OCI-LY1 (cell line): ENCODE measurements at regions not wholly inside any gene's neighbourhood (a gene's known extent, or its start where the extent isn't known, plus 50 kb on each side); places are given as distances from the start of the nearest gene placed in this dataset.

ENCODE experiments used
- H2AFZ ChIP-seq: fragments of 200-600 bp; sonication (generic), shearing (Covaris generic); 2 replicates; pipeline ENCODE4 v1.6.0; 2014; ENCODE audit warnings: antibody characterized with exemption, mild to moderate bottlenecking, low read length
- H3F3A ChIP-seq: fragments of 200-600 bp; sonication (generic), shearing (Covaris generic); 2 replicates; pipeline ENCODE4 v1.6.0; 2014; ENCODE audit warnings: mild to moderate bottlenecking, antibody characterized with exemption, low read length, moderate library complexity; ENCODE audit not compliant: insufficient read depth
- H3K27ac ChIP-seq: fragments of 200-600 bp; sonication (generic); 2 replicates; pipeline ENCODE4 v1.5.1; 2014; ENCODE audit warnings: low read length, mixed run types, mild to moderate bottlenecking, low read depth; ENCODE audit not compliant: poor library complexity, severe bottlenecking
- H3K27me3 ChIP-seq: fragments of 200-600 bp; sonication (generic); 2 replicates; pipeline ENCODE4 v1.6.0; 2014; ENCODE audit warnings: antibody characterized with exemption, mild to moderate bottlenecking, low read length, moderate library complexity; ENCODE audit not compliant: insufficient read depth
- H3K36me3 ChIP-seq: fragments of 200-600 bp; sonication (generic); 2 replicates; pipeline ENCODE4 v1.6.1; 2014; ENCODE audit warnings: mild to moderate bottlenecking, antibody characterized with exemption, low read length, moderate library complexity, mixed read lengths; ENCODE audit not compliant: insufficient read depth
- H3K4me1 ChIP-seq: fragments of 200-600 bp; sonication (generic); 2 replicates; pipeline ENCODE4 v1.5.1; 2014; ENCODE audit warnings: mild to moderate bottlenecking, low read length, moderate library complexity; ENCODE audit not compliant: insufficient read depth, severe bottlenecking
- H3K4me2 ChIP-seq: fragments of 200-600 bp; sonication (generic), shearing (Covaris generic); 2 replicates; pipeline ENCODE4 v1.6.1; 2014; ENCODE audit warnings: low read length
- H3K4me3 ChIP-seq: fragments of 200-600 bp; sonication (generic); 2 replicates; pipeline ENCODE4 v1.5.1; 2014; ENCODE audit warnings: low read length, low read depth, mild to moderate bottlenecking, mixed read lengths; ENCODE audit not compliant: poor library complexity, severe bottlenecking
- H3K79me2 ChIP-seq: fragments of 200-600 bp; shearing (Covaris generic); 2 replicates; pipeline ENCODE4 v1.6.1; 2016; ENCODE audit warnings: mixed run types, low read length, mixed read lengths; ENCODE audit not compliant: insufficient read depth
- H3K9ac ChIP-seq: fragments of 200-600 bp; sonication (generic), shearing (Covaris generic); 2 replicates; pipeline ENCODE4 v1.6.1; 2014; ENCODE audit warnings: mild to moderate bottlenecking, low read length, mixed read lengths
- H3K9me2 ChIP-seq: fragments of 200-600 bp; sonication (generic), shearing (Covaris generic); 2 replicates; pipeline ENCODE4 v1.6.1; 2014; ENCODE audit warnings: low read depth, mild to moderate bottlenecking, low read length, mixed read lengths
- H3K9me3 ChIP-seq: fragments of 200-600 bp; shearing (Covaris generic); 2 replicates; pipeline ENCODE4 v1.6.1; 2014; ENCODE audit warnings: low read length, mixed read lengths
- H4K20me1 ChIP-seq: fragments of 200-600 bp; sonication (generic), shearing (Covaris generic); 2 replicates; pipeline ENCODE4 v1.6.0; 2016; ENCODE audit warnings: mild to moderate bottlenecking, low read length; ENCODE audit not compliant: insufficient read depth
- EZH2 ChIP-seq: fragments of 200-600 bp; sonication (generic), shearing (Covaris generic); IDR thresholded peaks from 2 replicates; pipeline ENCODE4 v1.8.0; 2017; ENCODE audit warnings: borderline replicate concordance, mixed run types, mild to moderate bottlenecking, antibody characterized with exemption, low read length, moderate library complexity, mixed read lengths
- TF ChIP-seq, protein P1 (sequence below): fragments of 200-600 bp; sonication (generic), shearing (Covaris generic); IDR thresholded peaks from 2 replicates; pipeline ENCODE4 v1.5.1; 2017; ENCODE audit warnings: mild to moderate bottlenecking, antibody characterized with exemption, low read length, moderate library complexity, mixed read lengths

DNA sequence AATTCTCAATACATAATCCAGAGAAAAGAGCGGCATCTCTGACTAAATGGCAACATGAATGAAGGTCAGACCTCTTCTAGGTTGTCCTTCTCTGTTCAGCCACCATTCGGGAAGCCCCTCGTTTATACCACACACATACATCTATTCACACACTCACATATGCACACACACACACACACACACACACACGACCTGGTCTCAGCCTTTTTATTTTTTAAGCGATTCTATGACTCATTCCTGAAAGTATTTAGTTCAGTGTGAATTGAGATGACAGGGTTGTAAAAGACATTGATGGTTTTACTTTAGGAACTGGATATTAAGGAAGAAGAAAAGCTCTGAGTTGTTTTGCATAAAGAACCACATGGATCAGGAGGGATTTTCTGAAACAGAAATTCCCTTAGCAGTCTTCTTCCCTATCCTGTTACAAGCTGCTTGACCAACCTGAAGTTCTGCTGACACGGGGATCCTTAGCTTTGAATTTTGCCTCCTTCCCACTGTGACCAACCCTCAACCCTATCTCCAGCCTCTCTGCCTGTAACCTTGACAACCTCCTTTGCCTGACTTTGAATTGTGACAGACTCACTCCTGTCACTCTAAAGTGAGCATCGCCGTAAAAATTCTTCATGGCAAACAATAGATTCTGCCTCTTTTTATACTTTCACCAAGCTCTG is 383.1 kb upstream of the ESRRG start:
- H3K36me3 ChIP-seq, result no peaks in the 10 kb centered on the region

DNA sequence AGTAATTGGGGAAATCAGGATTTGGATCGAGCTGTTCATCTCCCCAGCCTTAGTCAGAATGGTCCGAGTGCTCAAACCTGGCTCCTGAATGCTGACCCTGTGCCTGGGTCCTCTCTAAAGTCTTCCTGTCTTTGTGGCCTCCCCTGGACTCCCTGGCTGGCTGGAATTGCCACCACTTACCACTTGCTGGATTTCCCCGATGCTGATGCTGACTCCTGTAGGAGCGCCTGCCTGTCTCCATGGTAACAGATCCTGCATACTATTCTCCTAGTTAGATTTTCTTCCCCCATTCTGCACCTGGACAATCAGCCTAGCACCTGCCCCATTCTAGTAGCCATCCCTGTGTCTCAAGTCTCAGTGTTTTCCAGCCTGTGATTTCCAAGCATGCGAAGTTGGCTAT is 382.2 kb upstream of the ESRRG start:
- Histone ChIP-seq H3K27me3 (no peaks in the 10 kb centered on the region), H2AFZ (no peak overlapping the region), H3K27ac (no peak overlapping the region), H3F3A (no peaks in the 10 kb centered on the region), H4K20me1 (no peaks in the 10 kb centered on the region), H3K9ac (no peak overlapping the region), H3K9me2 (no peaks in the 10 kb centered on the region), H3K4me1 (no peaks in the 10 kb centered on the region), H3K79me2 (no peaks in the 10 kb centered on the region), H3K36me3 (no peaks in the 10 kb centered on the region), H3K9me3 (no peaks in the 10 kb centered on the region), H3K4me2 (no peak overlapping the region), H3K4me3 (no peak overlapping the region)
- TF ChIP-seq EZH2, result no peak
- TF ChIP-seq, protein P1, sequence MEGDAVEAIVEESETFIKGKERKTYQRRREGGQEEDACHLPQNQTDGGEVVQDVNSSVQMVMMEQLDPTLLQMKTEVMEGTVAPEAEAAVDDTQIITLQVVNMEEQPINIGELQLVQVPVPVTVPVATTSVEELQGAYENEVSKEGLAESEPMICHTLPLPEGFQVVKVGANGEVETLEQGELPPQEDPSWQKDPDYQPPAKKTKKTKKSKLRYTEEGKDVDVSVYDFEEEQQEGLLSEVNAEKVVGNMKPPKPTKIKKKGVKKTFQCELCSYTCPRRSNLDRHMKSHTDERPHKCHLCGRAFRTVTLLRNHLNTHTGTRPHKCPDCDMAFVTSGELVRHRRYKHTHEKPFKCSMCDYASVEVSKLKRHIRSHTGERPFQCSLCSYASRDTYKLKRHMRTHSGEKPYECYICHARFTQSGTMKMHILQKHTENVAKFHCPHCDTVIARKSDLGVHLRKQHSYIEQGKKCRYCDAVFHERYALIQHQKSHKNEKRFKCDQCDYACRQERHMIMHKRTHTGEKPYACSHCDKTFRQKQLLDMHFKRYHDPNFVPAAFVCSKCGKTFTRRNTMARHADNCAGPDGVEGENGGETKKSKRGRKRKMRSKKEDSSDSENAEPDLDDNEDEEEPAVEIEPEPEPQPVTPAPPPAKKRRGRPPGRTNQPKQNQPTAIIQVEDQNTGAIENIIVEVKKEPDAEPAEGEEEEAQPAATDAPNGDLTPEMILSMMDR, result no peak

More for the DNA sequence above, 383.1 kb upstream of the ESRRG start:
- Histone ChIP-seq H3K4me1 (no peaks in the 10 kb centered on the region), H4K20me1 (no peaks in the 10 kb centered on the region), H3K4me2 (no peak overlapping the region), H2AFZ (no peak overlapping the region), H3K9me3 (no peaks in the 10 kb centered on the region), H3K79me2 (no peaks in the 10 kb centered on the region), H3F3A (no peaks in the 10 kb centered on the region), H3K4me3 (no peak overlapping the region), H3K27ac (no peak overlapping the region), H3K27me3 (no peaks in the 10 kb centered on the region), H3K9me2 (no peaks in the 10 kb centered on the region), H3K9ac (no peak overlapping the region)
- no peak for TF ChIP-seq EZH2
- TF ChIP-seq, protein P1, result no peak

DNA sequence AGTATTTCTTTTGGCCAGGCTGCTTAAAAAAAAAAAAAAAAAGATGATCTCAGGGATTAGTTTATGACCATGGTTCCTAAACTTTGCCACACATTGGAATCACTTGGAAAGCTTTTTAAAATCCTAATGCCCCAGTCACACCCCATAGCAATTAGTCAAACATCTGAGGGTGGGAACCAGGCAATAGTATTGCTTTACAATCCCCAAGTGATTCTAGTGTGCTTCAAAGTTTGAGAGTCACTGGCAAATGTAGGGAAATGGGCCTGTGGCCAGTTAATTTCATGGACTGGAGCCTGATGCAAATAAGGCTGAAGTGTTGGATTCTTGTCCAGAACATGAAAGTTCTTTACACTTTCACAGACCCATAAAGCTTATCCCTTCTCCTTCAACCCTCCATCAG is 374.6 kb upstream of the ESRRG start:
- TF ChIP-seq, protein P1, result no peak
- TF ChIP-seq EZH2, result no peak
- no peak overlapping the region for H3K27ac ChIP-seq
- no peaks in the 10 kb centered on the region for H3K79me2 ChIP-seq
- H4K20me1 ChIP-seq, result no peaks in the 10 kb centered on the region
- no peaks in the 10 kb centered on the region for H3F3A ChIP-seq
- no peak overlapping the region for H3K9ac ChIP-seq
- H3K9me2 ChIP-seq, result no peaks in the 10 kb centered on the region
- no peak overlapping the region for H2AFZ ChIP-seq
- no peak overlapping the region for H3K4me2 ChIP-seq
- no peak overlapping the region for H3K4me3 ChIP-seq
- no peaks in the 10 kb centered on the region for H3K36me3 ChIP-seq
- no peaks in the 10 kb centered on the region for H3K4me1 ChIP-seq
- no peaks in the 10 kb centered on the region for H3K9me3 ChIP-seq
- H3K27me3 ChIP-seq, result no peaks in the 10 kb centered on the region
